ENCODE measurements at regions not wholly inside any gene's neighbourhood (a gene's known extent, or its start where the extent isn't known, plus 50 kb on each side); places are given as distances from the start of the nearest gene placed in this dataset.

- intact Hi-C loops (cut with micrococcal nuclease), result no loop called here
- no peak overlapping the region for H3K4me3 Mint-ChIP-seq
- DNase-seq (ENCODE audit: low spot score), result no peak
- peaks cover 12% of the 10 kb centered on the region for H3K9me3 Mint-ChIP-seq
- no peak overlapping the region for H3K27ac Mint-ChIP-seq
- H3K36me3 Mint-ChIP-seq (ENCODE audit: low read depth), result no peaks in the 10 kb centered on the region
- no peaks in the 10 kb centered on the region for H3K27me3 Mint-ChIP-seq (ENCODE audit: insufficient read depth)
- no peaks in the 10 kb centered on the region for H3K4me1 Mint-ChIP-seq (ENCODE audit: low read depth)
Measured at GRCh38 chr4:29243851-29244250, 1476.3 kb upstream of the PCDH7 start.

DNA sequence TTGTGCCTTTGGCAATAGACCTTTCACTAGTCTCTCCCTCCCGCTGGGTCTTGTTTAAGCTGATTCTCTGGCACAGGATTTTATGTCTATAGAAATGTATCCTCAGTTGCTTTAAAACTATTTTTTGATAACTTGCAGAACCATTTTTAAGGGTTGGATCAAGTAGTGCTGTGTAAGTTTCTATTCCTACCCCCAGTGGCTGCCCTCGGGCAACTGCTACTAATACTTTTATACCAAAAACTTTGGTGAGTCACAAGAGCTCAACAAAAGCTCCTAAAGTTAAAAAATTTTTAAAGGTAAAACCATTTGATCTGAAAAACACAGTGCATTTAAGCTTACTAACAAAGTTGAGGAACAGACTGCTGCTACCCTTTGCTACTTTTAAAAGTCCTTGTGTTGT lies 1460.6 kb upstream of the PCDH7 start:
- Mint-ChIP-seq H3K27me3 (ENCODE audit: insufficient read depth) (no peaks in the 10 kb centered on the region), H3K27ac (no peak overlapping the region), H3K4me3 (no peak overlapping the region), H3K9me3 (peaks cover 17% of the 10 kb centered on the region), H3K4me1 (ENCODE audit: low read depth) (no peaks in the 10 kb centered on the region), H3K36me3 (ENCODE audit: low read depth) (no peaks in the 10 kb centered on the region)
- DNase-seq (ENCODE audit: low spot score), result no peak
- intact Hi-C loops (cut with micrococcal nuclease), result no loop called here

DNA sequence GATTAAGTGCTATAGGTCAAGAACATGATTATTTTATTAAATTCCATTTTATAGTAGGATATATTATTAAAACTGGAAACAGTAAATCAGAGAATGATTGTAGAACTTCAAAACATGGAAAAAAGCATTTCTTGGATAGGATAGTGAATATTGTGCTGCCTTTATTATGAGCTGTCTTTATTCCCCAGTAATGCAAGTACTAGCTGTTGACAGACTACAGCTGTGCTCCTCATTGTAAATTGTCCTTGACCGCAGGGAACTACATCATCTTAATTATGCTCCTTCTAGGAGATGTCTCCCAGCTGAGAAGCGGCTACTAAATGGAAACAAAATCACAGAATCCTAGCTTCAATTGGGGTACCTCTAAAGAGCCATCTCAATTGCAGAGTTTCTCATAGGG lies 1457.2 kb upstream of the PCDH7 start:
- intact Hi-C loops (cut with micrococcal nuclease), result no loop called here

DNA sequence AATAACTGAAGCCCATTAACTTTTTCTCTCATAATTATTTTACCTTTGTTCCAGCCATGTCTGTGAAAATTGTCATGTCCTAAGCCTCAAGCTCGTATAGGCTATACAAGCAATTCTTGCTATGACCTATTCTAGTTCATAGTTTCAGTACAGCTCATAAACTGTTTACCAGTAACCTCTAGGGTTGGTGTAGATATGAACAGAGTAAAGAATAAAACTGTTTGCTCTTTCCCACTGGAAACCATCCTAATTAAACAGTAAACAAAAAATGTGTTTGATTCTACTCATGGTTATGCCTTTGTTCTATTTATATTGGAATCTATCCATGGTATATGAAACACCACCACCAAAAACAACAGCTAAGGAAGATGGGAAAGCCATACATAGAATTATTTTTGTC lies 1444.0 kb upstream of the PCDH7 start:
- no peak overlapping the region for H3K4me3 Mint-ChIP-seq
- no peaks in the 10 kb centered on the region for H3K4me1 Mint-ChIP-seq (ENCODE audit: low read depth)
- H3K36me3 Mint-ChIP-seq (ENCODE audit: low read depth), result no peaks in the 10 kb centered on the region
- peaks cover 12% of the 10 kb centered on the region for H3K9me3 Mint-ChIP-seq
- no peak for DNase-seq (ENCODE audit: low spot score)
- H3K27me3 Mint-ChIP-seq (ENCODE audit: insufficient read depth), result no peaks in the 10 kb centered on the region
- H3K27ac Mint-ChIP-seq, result no peak overlapping the region
- intact Hi-C loops (cut with micrococcal nuclease), result no loop called here

More for the DNA sequence above, 1457.2 kb upstream of the PCDH7 start:
- no peak for DNase-seq (ENCODE audit: low spot score)
- no peak overlapping the region for H3K4me3 Mint-ChIP-seq
- peaks cover 15% of the 10 kb centered on the region for H3K9me3 Mint-ChIP-seq
- H3K4me1 Mint-ChIP-seq (ENCODE audit: low read depth), result no peaks in the 10 kb centered on the region
- H3K36me3 Mint-ChIP-seq (ENCODE audit: low read depth), result no peaks in the 10 kb centered on the region
- H3K27ac Mint-ChIP-seq, result no peak overlapping the region
- no peaks in the 10 kb centered on the region for H3K27me3 Mint-ChIP-seq (ENCODE audit: insufficient read depth)

DNA sequence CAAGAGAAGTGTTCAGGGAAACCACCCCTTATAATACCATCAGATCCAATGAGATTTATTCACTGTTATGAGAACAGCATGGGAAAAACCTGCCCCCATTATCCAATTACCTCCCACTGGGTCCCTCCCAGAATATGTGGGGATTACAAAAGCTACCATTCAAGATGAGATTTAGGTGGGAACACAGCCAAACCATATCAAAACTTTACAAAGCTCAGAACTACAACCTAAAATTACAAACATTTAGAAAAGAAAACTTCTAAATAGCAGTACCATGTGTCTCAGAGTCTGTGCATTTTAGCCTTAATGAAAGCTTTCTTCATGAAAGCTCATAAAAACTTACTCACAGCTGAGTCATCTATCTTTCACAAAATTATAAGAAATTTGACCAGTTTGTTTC lies 1442.8 kb upstream of the PCDH7 start:
- intact Hi-C loops (cut with micrococcal nuclease), result no loop called here
- no peak for DNase-seq (ENCODE audit: low spot score)
- Mint-ChIP-seq H3K9me3 (peaks cover 10% of the 10 kb centered on the region), H3K36me3 (ENCODE audit: low read depth) (no peaks in the 10 kb centered on the region), H3K4me3 (no peak overlapping the region), H3K27me3 (ENCODE audit: insufficient read depth) (no peaks in the 10 kb centered on the region), H3K4me1 (ENCODE audit: low read depth) (no peaks in the 10 kb centered on the region), H3K27ac (no peak overlapping the region)

GRCh38 chr4:29278585-29278984 lies 1441.6 kb upstream of the PCDH7 start:
- Mint-ChIP-seq H3K4me1 (ENCODE audit: low read depth) (no peaks in the 10 kb centered on the region), H3K27ac (no peak overlapping the region), H3K27me3 (ENCODE audit: insufficient read depth) (no peaks in the 10 kb centered on the region), H3K4me3 (no peak overlapping the region), H3K36me3 (ENCODE audit: low read depth) (no peaks in the 10 kb centered on the region), H3K9me3 (peaks cover 9% of the 10 kb centered on the region)
- intact Hi-C loops (cut with micrococcal nuclease), result no loop called here
- DNase-seq (ENCODE audit: low spot score), result no peak

DNA sequence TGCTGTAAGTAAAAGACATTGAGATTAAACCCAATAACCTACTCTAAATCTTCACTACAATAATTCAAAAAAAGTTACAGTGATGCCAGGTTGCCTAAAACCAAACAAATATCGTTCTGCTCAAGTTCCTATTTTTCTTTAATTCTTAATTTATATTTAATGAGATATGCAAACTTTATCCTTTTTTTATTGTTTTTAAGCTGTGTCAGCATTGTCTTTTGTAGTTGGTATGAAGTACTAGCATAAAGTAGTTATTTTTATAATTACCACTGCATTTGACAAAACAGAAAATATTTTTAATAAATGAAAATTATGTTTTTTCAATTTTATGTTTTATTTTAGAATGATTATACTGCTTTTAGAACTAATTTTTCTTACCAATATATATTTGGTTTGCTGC lies 1431.1 kb upstream of the PCDH7 start:
- intact Hi-C loops (cut with micrococcal nuclease), result no loop called here
- Mint-ChIP-seq H3K36me3 (ENCODE audit: low read depth) (no peaks in the 10 kb centered on the region), H3K27me3 (ENCODE audit: insufficient read depth) (no peaks in the 10 kb centered on the region), H3K27ac (no peak overlapping the region), H3K4me3 (no peak overlapping the region), H3K4me1 (ENCODE audit: low read depth) (no peaks in the 10 kb centered on the region), H3K9me3 (peaks cover 12% of the 10 kb centered on the region)
- no peak for DNase-seq (ENCODE audit: low spot score)

DNA sequence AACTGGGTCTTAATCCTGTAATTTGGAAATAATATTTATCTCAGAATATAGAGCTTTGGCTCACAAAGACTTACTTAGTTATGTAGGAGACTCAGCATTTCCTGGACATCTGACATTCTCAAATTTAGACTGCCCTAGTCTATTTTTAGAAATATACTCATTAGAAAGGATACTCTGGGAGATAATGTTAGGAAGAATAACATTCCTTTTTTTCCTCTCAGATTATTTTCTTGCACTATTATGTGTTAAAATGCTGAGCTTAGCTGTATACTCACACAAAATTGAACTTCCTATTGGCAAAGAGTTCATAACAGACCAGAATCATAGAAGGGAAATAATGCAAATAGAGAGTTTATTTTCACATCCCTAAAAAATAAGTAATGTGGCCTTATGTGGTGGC lies 1424.9 kb upstream of the PCDH7 start:
- Mint-ChIP-seq H3K4me3 (no peak overlapping the region), H3K27ac (no peak overlapping the region), H3K36me3 (ENCODE audit: low read depth) (no peaks in the 10 kb centered on the region), H3K9me3 (peaks cover 3% of the 10 kb centered on the region), H3K4me1 (ENCODE audit: low read depth) (no peaks in the 10 kb centered on the region), H3K27me3 (ENCODE audit: insufficient read depth) (no peaks in the 10 kb centered on the region)
- DNase-seq (ENCODE audit: low spot score), result no peak
- intact Hi-C loops (cut with micrococcal nuclease), result no loop called here

GRCh38 chr4:29304595-29304994 lies 1415.6 kb upstream of the PCDH7 start:
- Mint-ChIP-seq H3K27ac (no peak overlapping the region), H3K27me3 (ENCODE audit: insufficient read depth) (no peaks in the 10 kb centered on the region), H3K36me3 (ENCODE audit: low read depth) (no peaks in the 10 kb centered on the region), H3K4me1 (ENCODE audit: low read depth) (no peaks in the 10 kb centered on the region), H3K4me3 (no peak overlapping the region), H3K9me3 (peaks cover 12% of the 10 kb centered on the region)
- DNase-seq (ENCODE audit: low spot score), result no peak
- intact Hi-C loops (cut with micrococcal nuclease), result no loop called here

DNA sequence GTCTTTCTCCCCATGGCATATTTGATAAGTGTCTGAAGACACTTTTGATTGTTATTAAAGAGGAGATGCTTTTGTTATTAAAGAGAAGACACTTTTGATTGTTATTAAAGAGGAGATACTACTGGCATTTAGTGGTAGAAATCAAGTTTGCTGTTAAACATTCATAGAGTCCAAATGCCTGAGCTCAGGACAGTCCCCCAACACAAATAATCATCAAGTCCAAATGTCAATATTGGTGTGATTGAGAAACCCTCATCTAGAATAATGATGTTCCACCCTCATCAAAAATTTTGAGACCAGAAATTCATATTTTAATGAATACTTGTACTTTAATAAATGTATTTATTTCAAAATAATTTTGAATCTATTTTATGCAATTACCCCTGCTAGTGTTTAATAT lies 1412.9 kb upstream of the PCDH7 start:
- intact Hi-C loops (cut with micrococcal nuclease), result no loop called here
- Mint-ChIP-seq H3K27ac (no peak overlapping the region), H3K4me3 (no peak overlapping the region), H3K4me1 (ENCODE audit: low read depth) (no peaks in the 10 kb centered on the region), H3K36me3 (ENCODE audit: low read depth) (no peaks in the 10 kb centered on the region), H3K27me3 (ENCODE audit: insufficient read depth) (no peaks in the 10 kb centered on the region), H3K9me3 (peaks cover 8% of the 10 kb centered on the region)
- DNase-seq (ENCODE audit: low spot score), result no peak

GRCh38 chr4:29307755-29308154 lies 1412.4 kb upstream of the PCDH7 start:
- H3K36me3 Mint-ChIP-seq (ENCODE audit: low read depth), result no peaks in the 10 kb centered on the region
- no peak overlapping the region for H3K27ac Mint-ChIP-seq
- no peaks in the 10 kb centered on the region for H3K27me3 Mint-ChIP-seq (ENCODE audit: insufficient read depth)

DNA sequence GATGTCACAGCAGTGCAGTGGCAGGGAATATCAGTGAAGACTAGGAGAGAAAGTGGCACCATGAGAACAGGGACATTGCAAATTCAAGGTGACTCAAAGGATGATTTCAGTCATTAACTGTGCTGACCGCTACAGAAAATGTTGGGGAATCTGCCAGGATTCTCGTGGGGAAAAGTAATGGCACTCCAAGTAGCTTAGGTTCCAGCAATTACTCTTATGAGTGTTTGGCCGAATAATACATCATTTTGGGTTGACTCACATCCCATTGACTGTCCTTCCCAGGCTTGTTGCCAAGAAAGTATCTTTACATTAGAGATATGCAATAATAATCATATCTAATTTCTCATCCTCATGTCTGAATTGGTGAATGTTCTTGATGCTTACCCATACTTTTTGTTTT lies 1411.1 kb upstream of the PCDH7 start:
- no peaks in the 10 kb centered on the region for H3K27me3 Mint-ChIP-seq (ENCODE audit: insufficient read depth)
- DNase-seq (ENCODE audit: low spot score), result no peak
- H3K4me1 Mint-ChIP-seq (ENCODE audit: low read depth), result no peaks in the 10 kb centered on the region
- peaks cover 7% of the 10 kb centered on the region for H3K9me3 Mint-ChIP-seq
- intact Hi-C loops (cut with micrococcal nuclease), result no loop called here
- no peak overlapping the region for H3K4me3 Mint-ChIP-seq
- H3K36me3 Mint-ChIP-seq (ENCODE audit: low read depth), result no peaks in the 10 kb centered on the region
- H3K27ac Mint-ChIP-seq, result no peak overlapping the region

More at GRCh38 chr4:29307755-29308154, 1412.4 kb upstream of the PCDH7 start:
- peaks cover 6% of the 10 kb centered on the region for H3K9me3 Mint-ChIP-seq
- intact Hi-C loops (cut with micrococcal nuclease), result no loop called here
- no peaks in the 10 kb centered on the region for H3K4me1 Mint-ChIP-seq (ENCODE audit: low read depth)
- no peak overlapping the region for H3K4me3 Mint-ChIP-seq
- DNase-seq (ENCODE audit: low spot score), result no peak

DNA sequence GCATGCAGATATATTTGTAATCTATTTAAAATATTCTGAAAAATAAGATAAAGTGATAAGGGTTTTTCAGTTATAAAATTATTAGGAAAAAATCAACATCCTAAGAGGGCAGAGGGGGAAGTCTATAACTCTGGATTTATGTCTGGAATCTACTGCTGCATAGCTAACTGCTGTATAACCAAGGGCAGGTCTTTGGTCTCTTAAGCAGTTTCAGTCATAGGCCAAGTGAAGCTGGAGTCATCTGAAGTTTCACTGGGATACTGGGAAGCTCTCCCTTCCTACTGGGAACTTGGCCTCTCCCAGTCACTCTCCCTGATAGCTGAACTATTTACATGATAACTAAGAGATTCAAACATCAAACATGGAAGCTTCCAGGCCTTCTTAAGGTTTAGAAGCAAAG lies 1409.9 kb upstream of the PCDH7 start:
- intact Hi-C loops (cut with micrococcal nuclease), result no loop called here

DNA sequence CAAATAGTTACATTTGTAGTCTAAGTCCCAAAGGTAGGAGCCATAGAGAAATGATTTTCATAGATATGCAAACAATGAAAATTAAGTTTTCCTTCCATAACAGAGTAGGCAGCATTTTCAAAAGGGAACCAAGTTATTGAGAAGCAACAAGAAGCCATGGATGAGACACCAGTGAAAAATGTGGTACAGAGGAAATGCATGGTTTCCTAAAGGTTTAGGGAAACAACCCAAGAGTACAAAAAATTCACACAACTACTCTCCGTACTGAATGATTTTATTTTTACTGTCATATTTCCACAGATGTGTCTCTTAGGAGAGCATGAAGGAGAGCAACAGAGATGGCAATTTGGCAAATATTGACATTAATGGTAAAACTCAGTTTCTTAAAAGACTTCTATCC lies 1408.9 kb upstream of the PCDH7 start:
- peaks cover 9% of the 10 kb centered on the region for H3K9me3 Mint-ChIP-seq
- intact Hi-C loops (cut with micrococcal nuclease), result no loop called here
- H3K27ac Mint-ChIP-seq, result no peak overlapping the region
- H3K36me3 Mint-ChIP-seq (ENCODE audit: low read depth), result no peaks in the 10 kb centered on the region
- H3K4me1 Mint-ChIP-seq (ENCODE audit: low read depth), result no peaks in the 10 kb centered on the region
- H3K27me3 Mint-ChIP-seq (ENCODE audit: insufficient read depth), result no peaks in the 10 kb centered on the region
- H3K4me3 Mint-ChIP-seq, result no peak overlapping the region
- DNase-seq (ENCODE audit: low spot score), result no peak

More for the DNA sequence above, 1409.9 kb upstream of the PCDH7 start:
- DNase-seq (ENCODE audit: low spot score), result no peak
- no peak overlapping the region for H3K27ac Mint-ChIP-seq
- no peak overlapping the region for H3K4me3 Mint-ChIP-seq
- H3K9me3 Mint-ChIP-seq, result peaks cover 9% of the 10 kb centered on the region
- no peaks in the 10 kb centered on the region for H3K4me1 Mint-ChIP-seq (ENCODE audit: low read depth)
- no peaks in the 10 kb centered on the region for H3K36me3 Mint-ChIP-seq (ENCODE audit: low read depth)
- no peaks in the 10 kb centered on the region for H3K27me3 Mint-ChIP-seq (ENCODE audit: insufficient read depth)
